PC-9 (cell line): ENCODE measurements at regions not wholly inside any gene's neighbourhood (a gene's known extent, or its start where the extent isn't known, plus 50 kb on each side); places are given as distances from the start of the nearest gene placed in this dataset.

Source experiments
- CTCF ChIP-seq: fragments of 200-600 bp; sonication (generic); conservative IDR thresholded peaks from 2 replicates; pipeline ENCODE4 v1.6.1; 2017; ENCODE audit warnings: mixed run types, antibody characterized with exemption, mild to moderate bottlenecking, moderate library complexity
- EZH2 ChIP-seq: fragments of 200-600 bp; sonication (generic); IDR thresholded peaks from 2 replicates; pipeline ENCODE4 v1.8.0; 2017; ENCODE audit warnings: antibody characterized with exemption, low read depth

DNA sequence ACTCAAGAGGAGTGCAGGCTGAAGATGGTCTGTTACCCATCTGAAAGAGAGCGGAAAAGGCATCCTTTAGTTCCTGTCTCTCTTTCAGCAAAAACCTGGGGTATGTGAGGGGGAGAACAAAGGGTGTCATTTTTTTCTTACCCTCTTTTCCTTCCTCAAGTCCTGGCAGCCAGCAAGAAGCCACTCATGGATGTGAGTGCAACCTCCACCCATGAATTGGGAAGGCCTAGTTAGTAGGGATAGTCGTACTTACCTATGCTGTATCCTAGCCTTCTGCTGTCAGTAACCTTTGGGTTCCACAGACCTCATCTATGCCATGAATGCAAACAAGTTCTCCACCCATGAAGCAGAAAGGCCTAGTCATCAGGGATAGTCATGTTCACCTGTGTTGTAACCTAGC, 472.8 kb downstream of the ZIC1 start:
- TF ChIP-seq CTCF = no peak
- TF ChIP-seq EZH2 = no peak
